ENCODE measurements at regions not wholly inside any gene's neighbourhood (a gene's known extent, or its start where the extent isn't known, plus 50 kb on each side); places are given as distances from the start of the nearest gene placed in this dataset.

- no peak for TF ChIP-seq ATF2 (IDR thresholded peaks at IDR 0.05; ENCODE audit: low read length)
These were observed 264.6 kb upstream of the TAS2R1 start (continued) for GRCh38 chr5:9894571-9895301.
